H9 (cell line): ENCODE measurements at regions not wholly inside any gene's neighbourhood (a gene's known extent, or its start where the extent isn't known, plus 50 kb on each side); places are given as distances from the start of the nearest gene placed in this dataset.

Source experiments
- DNase-seq: peaks from one replicate; pipeline ENCODE4 v3.0.0-alpha.2; 2017
- H2AFZ ChIP-seq: one replicate; pipeline ENCODE4 v1.6.1; 2013; ENCODE audit warnings: mild to moderate bottlenecking, low read length, control low read depth, moderate library complexity
- H2AK5ac ChIP-seq: 2 replicates; pipeline ENCODE4 v1.6.1; 2013; ENCODE audit warnings: low read length, control low read depth, mixed read lengths; ENCODE audit not compliant: insufficient read length
- H2BK120ac ChIP-seq: one replicate; pipeline ENCODE4 v1.6.1; 2013; ENCODE audit warnings: low read depth, mild to moderate bottlenecking, low read length, control low read depth, inconsistent platforms; ENCODE audit not compliant: poor library complexity, severe bottlenecking
- H2BK12ac ChIP-seq: 2 replicates; pipeline ENCODE4 v1.6.1; 2013; ENCODE audit warnings: low read length, control low read depth, mixed read lengths, low read depth; ENCODE audit not compliant: insufficient read length
- H2BK15ac ChIP-seq: 2 replicates; pipeline ENCODE4 v1.6.1; 2013; ENCODE audit warnings: low read depth, low read length, control low read depth
- H2BK20ac ChIP-seq: one replicate; pipeline ENCODE4 v1.6.1; 2013; ENCODE audit warnings: low read depth, mild to moderate bottlenecking, low read length, control low read depth, inconsistent platforms; ENCODE audit not compliant: poor library complexity, severe bottlenecking
- H2BK5ac ChIP-seq: 2 replicates; pipeline ENCODE4 v1.6.1; 2013; ENCODE audit warnings: low read length, control low read depth, mixed read lengths; ENCODE audit not compliant: insufficient read length
- H3K14ac ChIP-seq: 2 replicates; pipeline ENCODE4 v1.6.1; 2013; ENCODE audit warnings: low read length, control low read depth; ENCODE audit not compliant: insufficient read depth
- H3K18ac ChIP-seq: 2 replicates; pipeline ENCODE4 v1.6.1; 2013; ENCODE audit warnings: low read depth, mild to moderate bottlenecking, mixed read lengths, low read length, control low read depth; ENCODE audit not compliant: insufficient read length
- H3K23ac ChIP-seq: 2 replicates; pipeline ENCODE4 v1.6.1; 2013; ENCODE audit warnings: low read length, control low read depth, mixed read lengths, low read depth; ENCODE audit not compliant: insufficient read length
- H3K23me2 ChIP-seq: 2 replicates; pipeline ENCODE4 v1.6.1; 2013; ENCODE audit warnings: low read depth, mild to moderate bottlenecking, mixed read lengths, low read length, control low read depth; ENCODE audit not compliant: insufficient read length, poor library complexity, severe bottlenecking
- H3K27ac ChIP-seq: 2 replicates; pipeline ENCODE4 v1.5.1; 2013; ENCODE audit warnings: low read length, control low read depth, mixed read lengths, low read depth; ENCODE audit not compliant: insufficient read length
- H3K27me3 ChIP-seq: 2 replicates; pipeline ENCODE4 v1.6.1; 2013; ENCODE audit warnings: low read length, control low read depth, inconsistent platforms; ENCODE audit not compliant: insufficient read depth
- H3K4ac ChIP-seq: 2 replicates; pipeline ENCODE4 v1.6.1; 2013; ENCODE audit warnings: low read depth, mild to moderate bottlenecking, control low read depth, inconsistent platforms, low read length, moderate library complexity
- H3K4me1 ChIP-seq: 2 replicates; pipeline ENCODE4 v1.6.1; 2013; ENCODE audit warnings: low read length, control low read depth, inconsistent platforms; ENCODE audit not compliant: insufficient read depth
- H3K4me2 ChIP-seq: 2 replicates; pipeline ENCODE4 v1.6.1; 2013; ENCODE audit warnings: low read length, control low read depth, mixed read lengths; ENCODE audit not compliant: insufficient read length, insufficient read depth
- H3K56ac ChIP-seq: 2 replicates; pipeline ENCODE4 v1.6.1; 2013; ENCODE audit warnings: low read depth, mild to moderate bottlenecking, mixed read lengths, low read length, control low read depth; ENCODE audit not compliant: insufficient read length
- H3K79me1 ChIP-seq: 2 replicates; pipeline ENCODE4 v1.6.1; 2013; ENCODE audit warnings: low read depth, mild to moderate bottlenecking, moderate library complexity, low read length, control low read depth, inconsistent platforms; ENCODE audit not compliant: insufficient read depth, poor library complexity, severe bottlenecking
- H3K79me2 ChIP-seq: 2 replicates; pipeline ENCODE4 v1.6.1; 2013; ENCODE audit warnings: low read length, control low read depth, inconsistent platforms; ENCODE audit not compliant: insufficient read depth
- H3K9ac ChIP-seq: 2 replicates; pipeline ENCODE4 v1.6.1; 2013; ENCODE audit warnings: low read length, control low read depth, mixed read lengths; ENCODE audit not compliant: insufficient read length; ENCODE audit errors: extremely low read depth
- H3K9me3 ChIP-seq: one replicate; pipeline ENCODE4 v1.6.1; 2013; ENCODE audit warnings: low read depth, low read length, inconsistent platforms; ENCODE audit not compliant: control insufficient read depth
- H3T11ph ChIP-seq: one replicate; pipeline ENCODE4 v1.6.1; 2013; ENCODE audit warnings: mild to moderate bottlenecking, low read length, control low read depth, inconsistent platforms
- H4K20me1 ChIP-seq: one replicate; pipeline ENCODE4 v1.6.1; 2013; ENCODE audit not compliant: control insufficient read depth, insufficient read length, insufficient read depth
- H4K5ac ChIP-seq: 2 replicates; pipeline ENCODE4 v1.6.1; 2013; ENCODE audit warnings: low read depth, mild to moderate bottlenecking, mixed read lengths, low read length, control low read depth; ENCODE audit not compliant: insufficient read length
- H4K8ac ChIP-seq: replicated peaks from 2 replicates; pipeline ENCODE4 v1.6.1; 2013; ENCODE audit warnings: low read length, control low read depth, mixed read lengths, low read depth; ENCODE audit not compliant: insufficient read length
- H4K91ac ChIP-seq: 2 replicates; pipeline ENCODE4 v1.6.1; 2013; ENCODE audit warnings: low read depth, mild to moderate bottlenecking, moderate library complexity, mixed read lengths, low read length, control low read depth; ENCODE audit not compliant: insufficient read length
- H3K27ac Mint-ChIP-seq, 3 experiments: 2 replicates in 2 of 3; 3 replicates in 1 of 3; pipeline ENCODE4 v1.8.0; 2020 to 2021; ENCODE audit warnings: mixed read lengths in 3 of 3, mild to moderate bottlenecking in 1 of 3, moderate library complexity in 1 of 3
- H3K27me3 Mint-ChIP-seq: 2 replicates; pipeline ENCODE4 v1.8.0; 2021; ENCODE audit warnings: low read depth, mild to moderate bottlenecking, moderate library complexity, mixed read lengths
- H3K36me3 Mint-ChIP-seq, 3 experiments: 2 replicates in 2 of 3; 3 replicates in 1 of 3; pipeline ENCODE4 v1.8.0; 2020 to 2021; ENCODE audit warnings: low read depth in 3 of 3, mixed read lengths in 3 of 3; ENCODE audit not compliant: insufficient read depth in 1 of 3
- H3K4me1 Mint-ChIP-seq, 2 experiments: 2 replicates each; pipeline ENCODE4 v1.8.0; 2020; ENCODE audit warnings: mixed read lengths in 2 of 2
- H3K4me3 Mint-ChIP-seq, 2 experiments: 2 replicates in 1 of 2; 3 replicates in 1 of 2; pipeline ENCODE4 v1.8.0; 2020 to 2021; ENCODE audit warnings: mild to moderate bottlenecking in 2 of 2, mixed read lengths in 2 of 2, moderate library complexity in 1 of 2
- H3K9me3 Mint-ChIP-seq, 2 experiments: 2 replicates in 1 of 2; 3 replicates in 1 of 2; pipeline ENCODE4 v1.8.0; 2020; ENCODE audit warnings: mild to moderate bottlenecking in 2 of 2, mixed read lengths in 2 of 2, moderate library complexity in 1 of 2
- CTCF ChIP-seq: fragments of 200-600 bp; sonication (generic); conservative IDR thresholded peaks from 3 replicates; pipeline ENCODE4 v1.8.0; 2021; ENCODE audit warnings: antibody characterized with exemption, mild to moderate bottlenecking
- WGBS: extraction: QIAGEN DNeasy Blood & Tissue Kit; methylation state at CpG from one replicate; pipeline ENCODE4 v1.1.7; 2013; ENCODE audit warnings: missing lambda C conversion rate, low lambda C conversion rate, mixed read lengths; ENCODE audit not compliant: insufficient read length; ENCODE audit errors: extremely low coverage; 5-methylcytosine and 5-hydroxymethylcytosine counted together

- Histone ChIP-seq H3K27ac (no peak overlapping the region), H2BK20ac (no peak overlapping the region), H2AFZ (no peak overlapping the region), H3K79me2 (no peaks in the 10 kb centered on the region), H3K4ac (no peak overlapping the region), H3K4me2 (no peak overlapping the region), H2BK15ac (no peak overlapping the region), H3K4me1 (peaks cover 3% of the 10 kb centered on the region; the same call in 1 of the 2 replicates), H2BK5ac (no peak overlapping the region), H2BK12ac (no peak overlapping the region), H4K20me1 (no peaks in the 10 kb centered on the region), H4K5ac (no peak overlapping the region), H3K23ac (no peak overlapping the region), H3K79me1 (no peaks in the 10 kb centered on the region), H3K56ac (no peak overlapping the region), H3K18ac (no peak overlapping the region), H3T11ph (no peak overlapping the region), H3K14ac (no peak overlapping the region), H4K91ac (no peak overlapping the region), H3K9ac (no peak overlapping the region), H2BK120ac (no peak overlapping the region), H3K23me2 (no peaks in the 10 kb centered on the region), H2AK5ac (no peak overlapping the region), H3K9me3 (no peaks in the 10 kb centered on the region), H3K27me3 (no peaks in the 10 kb centered on the region), H4K8ac (no peak overlapping the region)
- WGBS: no CpG with 5 or more reads among the region's 9 CpGs
- Mint-ChIP-seq H3K27ac (peak overlapping the region in 1 of 3 experiments; percentile 31; a peak in 1 of 7 replicates), H3K36me3 (no peaks in the 10 kb centered on the region), H3K9me3 (no peaks in the 10 kb centered on the region), H3K4me3 (no peak overlapping the region), H3K4me1 (peaks cover 14 to 16% of the 10 kb centered on the region in 2 experiments), H3K27me3 (no peaks in the 10 kb centered on the region)
- no peak for TF ChIP-seq CTCF
- no peak for DNase-seq
These were observed 306.1 kb upstream of the XYLT1 start for GRCh38 chr16:17776888-17777287.
